GM13977 (cell line): ENCODE measurements at regions not wholly inside any gene's neighbourhood (a gene's known extent, or its start where the extent isn't known, plus 50 kb on each side); places are given as distances from the start of the nearest gene placed in this dataset.
"Not testable (repeated sequence)": the region's sequence is repeated elsewhere in the genome, so short reads cannot be mapped to it uniquely, and the experiment has no call there.

ENCODE experiments used
- DNase-seq: peaks from one replicate; pipeline ENCODE4 v3.0.0; 2012; ENCODE audit warnings: low spot score
- in situ Hi-C: fragments of 300-500 bp; cut with MboI; formaldehyde crosslinking; loops from one replicate; pipeline ENCODE4 v1.12.0; 2022; ENCODE audit warnings: low sequenced_read_pairs, low pct_unique_long_range_greater_than_20kb, mixed read lengths, inconsistent platforms; ENCODE audit not compliant: unreplicated experiment
- TF ChIP-seq, protein P1 (sequence below): IDR thresholded peaks from 2 replicates; pipeline ENCODE4 v1.5.1; 2012; ENCODE audit warnings: mild to moderate bottlenecking, control low read depth; ENCODE audit not compliant: insufficient read depth; ENCODE audit errors: extremely low read depth, missing control alignments

DNA sequence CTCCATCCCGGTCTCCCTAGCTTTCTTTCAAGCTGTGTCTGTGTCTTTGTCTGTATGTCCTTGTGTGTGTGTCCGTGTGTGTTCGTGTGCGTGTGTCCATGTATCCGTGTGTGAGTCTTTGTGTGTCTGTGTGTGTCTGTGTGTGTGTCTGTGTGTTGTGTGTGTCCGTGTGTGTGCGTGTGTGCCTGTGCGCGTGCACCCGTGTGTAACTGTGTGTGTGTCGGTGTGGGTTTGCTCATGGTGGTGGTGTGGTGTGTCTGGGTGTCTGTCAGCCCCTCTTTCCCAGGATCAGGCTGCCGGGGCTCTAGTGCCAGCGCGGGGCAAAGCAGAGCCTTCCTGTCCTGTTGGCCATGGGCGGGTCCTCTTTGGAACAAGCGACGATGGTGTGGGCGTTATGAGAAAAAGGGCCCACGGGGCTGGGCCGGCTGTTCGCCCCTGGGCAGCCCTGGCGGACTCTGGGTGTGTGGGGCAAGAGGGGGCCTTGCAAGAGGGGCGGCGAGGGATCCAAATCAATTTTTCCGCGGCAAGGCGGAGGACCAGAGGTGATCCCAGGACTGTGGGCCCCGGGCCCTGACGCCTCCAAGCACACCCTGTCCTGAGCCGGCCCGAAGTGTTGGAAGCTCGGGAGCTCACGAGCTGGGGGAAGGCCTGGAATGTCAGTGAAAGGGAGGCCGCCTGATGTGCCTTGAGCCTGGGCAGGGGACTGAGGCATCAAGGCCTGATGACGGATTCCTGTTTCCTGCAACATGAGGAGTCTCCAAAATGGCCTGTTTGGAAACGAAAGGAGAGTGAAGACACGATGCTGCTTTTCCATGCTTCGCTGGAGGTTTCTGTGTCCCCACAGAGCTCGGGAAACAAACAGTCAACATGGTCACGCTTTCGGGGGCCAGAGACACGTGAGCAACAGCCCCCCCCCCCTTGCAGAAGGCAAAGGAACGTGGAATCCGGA is 3929.2 kb upstream of the OR11H1 start:
- no peak for DNase-seq
- in situ Hi-C loops = no loop called here
- TF ChIP-seq, protein P1, sequence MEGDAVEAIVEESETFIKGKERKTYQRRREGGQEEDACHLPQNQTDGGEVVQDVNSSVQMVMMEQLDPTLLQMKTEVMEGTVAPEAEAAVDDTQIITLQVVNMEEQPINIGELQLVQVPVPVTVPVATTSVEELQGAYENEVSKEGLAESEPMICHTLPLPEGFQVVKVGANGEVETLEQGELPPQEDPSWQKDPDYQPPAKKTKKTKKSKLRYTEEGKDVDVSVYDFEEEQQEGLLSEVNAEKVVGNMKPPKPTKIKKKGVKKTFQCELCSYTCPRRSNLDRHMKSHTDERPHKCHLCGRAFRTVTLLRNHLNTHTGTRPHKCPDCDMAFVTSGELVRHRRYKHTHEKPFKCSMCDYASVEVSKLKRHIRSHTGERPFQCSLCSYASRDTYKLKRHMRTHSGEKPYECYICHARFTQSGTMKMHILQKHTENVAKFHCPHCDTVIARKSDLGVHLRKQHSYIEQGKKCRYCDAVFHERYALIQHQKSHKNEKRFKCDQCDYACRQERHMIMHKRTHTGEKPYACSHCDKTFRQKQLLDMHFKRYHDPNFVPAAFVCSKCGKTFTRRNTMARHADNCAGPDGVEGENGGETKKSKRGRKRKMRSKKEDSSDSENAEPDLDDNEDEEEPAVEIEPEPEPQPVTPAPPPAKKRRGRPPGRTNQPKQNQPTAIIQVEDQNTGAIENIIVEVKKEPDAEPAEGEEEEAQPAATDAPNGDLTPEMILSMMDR = no peak

DNA sequence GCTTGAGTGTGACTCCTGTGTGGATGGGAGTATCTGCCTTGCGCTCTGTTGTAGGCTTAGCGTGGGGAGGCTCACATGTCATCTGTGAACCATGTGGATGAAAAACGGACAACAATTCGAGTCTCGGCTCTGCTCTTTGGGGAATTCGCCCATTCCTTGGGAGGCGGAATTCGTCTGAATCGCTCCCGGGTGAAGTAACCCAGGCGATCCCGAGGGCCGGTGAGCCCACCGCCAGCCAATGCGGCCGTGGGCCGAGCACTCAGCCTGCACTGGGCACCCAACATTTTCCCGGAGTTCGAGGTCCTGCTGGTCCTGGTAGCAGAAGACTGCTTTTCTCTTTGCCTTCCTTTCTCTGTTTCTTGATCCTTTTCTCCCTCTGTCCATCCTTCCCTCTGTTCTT is 3928.5 kb upstream of the OR11H1 start:
- in situ Hi-C loops, DNase-seq: not testable (repeated sequence)

DNA sequence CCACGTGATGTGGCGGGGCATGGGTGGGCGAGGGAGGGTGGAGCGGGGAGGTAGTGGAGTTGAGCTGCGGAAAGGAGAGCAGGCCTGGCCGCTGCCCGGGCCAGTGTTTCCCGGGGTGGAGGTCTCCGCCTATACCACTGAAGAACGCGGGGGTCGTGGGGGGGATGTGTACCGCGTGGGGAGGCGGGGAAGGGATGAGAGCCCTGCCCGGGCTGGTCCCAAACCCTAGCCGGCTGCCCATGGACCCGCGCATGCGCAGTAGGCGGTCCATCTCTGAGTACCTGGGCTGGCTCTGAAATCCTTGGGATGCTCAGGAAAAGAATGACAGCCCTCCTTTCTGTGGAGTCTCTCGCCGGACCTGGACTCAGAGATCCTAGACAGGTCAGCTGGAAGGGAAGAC is 3927.8 kb upstream of the OR11H1 start:
- DNase-seq, in situ Hi-C loops: not testable (repeated sequence)

DNA sequence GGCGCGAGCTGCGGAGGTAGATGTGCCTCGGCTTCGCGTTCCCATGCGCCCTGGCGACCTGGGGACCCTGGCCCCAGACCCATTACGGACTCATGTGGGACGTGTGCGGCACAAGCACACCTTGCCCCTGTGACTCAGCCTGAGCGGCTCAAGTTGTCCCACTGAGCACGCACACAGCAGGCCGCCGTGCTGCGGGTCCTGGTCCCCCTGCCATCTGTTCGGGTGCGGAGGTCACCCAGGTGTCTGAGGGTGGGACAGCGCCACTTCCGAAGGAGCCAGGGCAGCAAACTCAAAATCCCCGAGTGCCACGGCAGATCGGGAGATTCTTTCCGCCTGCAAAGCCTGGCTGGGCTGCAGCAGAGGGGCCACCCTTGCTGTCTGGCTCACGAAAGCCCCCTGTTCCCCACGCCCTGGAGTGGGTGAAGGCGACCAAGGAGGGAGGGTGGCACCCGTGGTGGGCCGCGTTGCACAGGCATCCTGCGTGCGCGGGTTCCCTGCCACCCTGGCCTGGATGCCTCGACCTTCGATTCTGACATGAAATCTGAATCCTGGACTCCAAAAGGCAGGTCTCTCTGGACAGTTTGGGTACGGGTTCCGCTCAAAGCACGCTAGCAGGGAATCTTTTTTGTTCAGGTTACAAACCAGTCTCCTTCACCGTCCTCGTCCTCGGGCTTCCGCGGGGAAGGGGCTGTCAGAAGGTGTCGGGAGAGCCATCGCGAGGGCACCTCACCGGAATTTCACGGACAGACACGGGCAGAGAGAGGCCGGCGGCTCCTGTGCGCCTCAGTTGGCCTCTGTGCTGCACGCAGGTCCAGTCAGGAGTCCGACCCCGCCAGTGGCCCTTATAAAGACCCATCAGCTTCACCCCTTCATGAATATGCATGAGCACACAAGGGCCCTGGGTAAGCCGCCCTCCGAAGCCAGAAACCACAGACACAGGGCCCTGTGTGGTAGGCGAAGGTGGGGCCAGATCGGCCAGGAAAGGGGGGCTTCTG is 3926.8 kb upstream of the OR11H1 start:
- DNase-seq, in situ Hi-C loops: not testable (repeated sequence)

DNA sequence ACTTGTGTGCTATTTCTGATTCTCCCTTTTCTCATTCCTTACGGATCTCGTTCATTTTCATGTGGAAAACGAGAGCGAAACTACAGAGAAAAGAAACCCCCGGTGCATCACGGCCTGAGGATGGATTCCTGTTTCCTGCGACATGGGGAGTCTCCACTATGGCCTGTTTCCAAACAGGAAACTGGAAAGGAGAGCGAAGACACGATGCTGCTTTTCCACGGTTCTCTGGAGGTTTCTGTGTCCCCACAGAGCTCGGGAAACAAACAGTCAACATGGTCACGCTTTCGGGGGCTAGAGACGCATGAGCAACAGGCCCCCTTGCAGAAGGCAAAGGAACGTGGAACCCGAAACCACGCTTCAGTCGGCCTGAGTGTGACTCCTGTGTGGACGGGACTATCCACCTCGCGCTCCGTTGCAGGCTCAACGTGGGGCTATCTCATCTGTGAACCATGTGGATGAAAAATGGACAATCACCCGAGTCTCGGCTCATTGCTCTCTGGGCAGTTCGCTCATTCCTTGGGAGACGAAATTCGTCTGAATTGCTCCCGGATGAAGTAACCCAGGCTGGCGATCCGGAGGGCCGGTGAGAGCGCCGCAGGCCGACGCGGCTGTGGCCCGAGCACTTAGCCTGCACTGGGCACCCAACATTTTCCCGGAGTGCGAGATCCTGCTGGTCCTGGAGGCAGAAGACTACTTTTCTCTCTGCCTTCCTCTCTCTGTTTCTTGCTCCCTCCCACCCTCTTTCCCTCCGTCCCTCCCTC is 3923.2 kb upstream of the OR11H1 start:
- in situ Hi-C loops, DNase-seq: not testable (repeated sequence)

GRCh38 chr22:11605468-11605981 is 3922.5 kb upstream of the OR11H1 start:
- in situ Hi-C loops = no loop called here
- TF ChIP-seq, protein P1 = no peak
- DNase-seq = no peak

- DNase-seq, in situ Hi-C loops: not testable (repeated sequence)
Observed at GRCh38 chr22:11606047-11607000, 3921.7 kb upstream of the OR11H1 start.

GRCh38 chr22:11607215-11607614 is 3920.8 kb upstream of the OR11H1 start:
- in situ Hi-C loops, DNase-seq: not testable (repeated sequence)

GRCh38 chr22:11608486-11608885 is 3919.5 kb upstream of the OR11H1 start:
- DNase-seq, in situ Hi-C loops: not testable (repeated sequence)

DNA sequence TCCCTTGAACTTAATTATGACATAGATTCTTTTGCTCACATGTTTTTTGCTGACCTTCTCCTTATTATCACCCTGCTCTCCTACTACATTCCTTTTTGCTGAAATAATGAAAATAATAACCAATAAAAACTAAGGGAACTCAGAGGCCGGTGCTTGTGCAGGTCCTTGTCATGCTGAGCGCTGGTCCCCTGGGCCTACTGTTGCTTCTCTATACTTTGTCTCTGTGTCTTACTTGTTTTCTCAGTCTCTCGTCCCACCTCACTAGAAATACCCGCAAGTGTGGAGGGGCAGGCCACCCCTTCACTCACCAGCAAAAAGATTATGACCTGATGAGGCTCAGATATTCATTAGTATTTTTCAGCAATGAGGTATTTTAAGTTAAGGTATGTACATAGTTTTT is 3918.8 kb upstream of the OR11H1 start:
- in situ Hi-C loops, DNase-seq: not testable (repeated sequence)

GRCh38 chr22:11611280-11611679 is 3916.7 kb upstream of the OR11H1 start:
- in situ Hi-C loops, DNase-seq: not testable (repeated sequence)

GRCh38 chr22:11611876-11612275 is 3916.1 kb upstream of the OR11H1 start:
- DNase-seq, in situ Hi-C loops: not testable (repeated sequence)

- DNase-seq, in situ Hi-C loops: not testable (repeated sequence)
Observed at GRCh38 chr22:11613081-11613897, 3914.7 kb upstream of the OR11H1 start.
